Neural cell (in vitro differentiated cells): ENCODE measurements at regions not wholly inside any gene's neighbourhood (a gene's known extent, or its start where the extent isn't known, plus 50 kb on each side); places are given as distances from the start of the nearest gene placed in this dataset.

ENCODE experiments used
- H2AFZ ChIP-seq: fragments of 200-600, 300-800 bp; sonication (generic), shearing (Covaris generic); 2 replicates; pipeline ENCODE4 v1.6.0; 2014; ENCODE audit warnings: low read depth, mild to moderate bottlenecking, antibody characterized with exemption, low read length, moderate library complexity
- H3F3A ChIP-seq: fragments of 200-600 bp; shearing (Covaris generic); 2 replicates; pipeline ENCODE4 v1.6.1; 2016; ENCODE audit warnings: mild to moderate bottlenecking, moderate library complexity, mixed read lengths, antibody characterized with exemption, low read length; ENCODE audit not compliant: insufficient read depth, poor library complexity, severe bottlenecking
- H3K27ac ChIP-seq: fragments of 200-600, 300-800 bp; sonication (generic), shearing (Covaris generic); 2 replicates; pipeline ENCODE4 v1.5.1; 2014; ENCODE audit warnings: mild to moderate bottlenecking, low read length, moderate library complexity
- H3K27me3 ChIP-seq: fragments of 300-800, 200-600 bp; sonication (generic), shearing (Covaris generic); 2 replicates; pipeline ENCODE4 v1.6.0; 2014; ENCODE audit warnings: mild to moderate bottlenecking, low read depth, low read length, moderate library complexity; ENCODE audit not compliant: insufficient read depth
- H3K36me3 ChIP-seq: fragments of 300-800, 200-600 bp; sonication (generic), shearing (Covaris generic); 2 replicates; pipeline ENCODE4 v1.5.1; 2014; ENCODE audit warnings: mild to moderate bottlenecking, antibody characterized with exemption, low read length, moderate library complexity; ENCODE audit not compliant: insufficient read depth
- H3K4me2 ChIP-seq: fragments of 300-800, 200-600 bp; sonication (generic), shearing (Covaris generic); 2 replicates; pipeline ENCODE4 v1.6.0; 2014; ENCODE audit warnings: mild to moderate bottlenecking, low read length
- H3K4me3 ChIP-seq: fragments of 300-800, 200-600 bp; sonication (generic), shearing (Covaris generic); 2 replicates; pipeline ENCODE4 v1.5.1; 2014; ENCODE audit warnings: mild to moderate bottlenecking, low read length, moderate library complexity
- H3K79me2 ChIP-seq: fragments of 200-600 bp; shearing (Covaris generic); replicated peaks from 2 replicates; pipeline ENCODE4 v1.6.0; 2014; ENCODE audit warnings: mild to moderate bottlenecking, low read length, moderate library complexity; ENCODE audit not compliant: insufficient read depth
- H3K9ac ChIP-seq: fragments of 300-800, 200-600 bp; sonication (generic), shearing (Covaris generic); 2 replicates; pipeline ENCODE4 v1.6.1; 2016; ENCODE audit warnings: mild to moderate bottlenecking, low read length, mixed read lengths
- H3K9me2 ChIP-seq: fragments of 200-600 bp; shearing (Covaris generic); 2 replicates; pipeline ENCODE4 v1.6.1; 2016; ENCODE audit warnings: mild to moderate bottlenecking, low read length, mixed read lengths; ENCODE audit not compliant: insufficient read depth
- H3K9me3 ChIP-seq: fragments of 200-600, 300-800 bp; sonication (generic), shearing (Covaris generic); 2 replicates; pipeline ENCODE4 v1.6.1; 2016; ENCODE audit warnings: mild to moderate bottlenecking, mixed run types, low read length, moderate library complexity, mixed read lengths
- H4K20me1 ChIP-seq: fragments of 200-600 bp; shearing (Covaris generic); 2 replicates; pipeline ENCODE4 v1.6.1; 2016; ENCODE audit warnings: mild to moderate bottlenecking, mixed run types; ENCODE audit not compliant: insufficient read depth
- EP300 ChIP-seq: fragments of 450-650 bp; conservative IDR thresholded peaks from 2 replicates; pipeline ENCODE4 v1.6.1; 2014; ENCODE audit warnings: antibody characterized with exemption, mild to moderate bottlenecking, moderate library complexity; ENCODE audit not compliant: poor library complexity, severe bottlenecking
- EZH2 ChIP-seq: fragments of 200-600, 300-800 bp; shearing (Covaris generic), sonication (generic); IDR thresholded peaks from 2 replicates; pipeline ENCODE4 v1.6.1; 2014; ENCODE audit warnings: antibody characterized with exemption, low read length, borderline replicate concordance, mild to moderate bottlenecking; ENCODE audit not compliant: insufficient read depth, poor library complexity, severe bottlenecking
- MXI1 ChIP-seq: fragments of 450-650 bp; conservative IDR thresholded peaks from 2 replicates; pipeline ENCODE4 v1.6.1; 2014; ENCODE audit warnings: antibody characterized with exemption, mild to moderate bottlenecking; ENCODE audit not compliant: poor library complexity, severe bottlenecking
- POLR2AphosphoS5 ChIP-seq: IDR thresholded peaks from 2 replicates; pipeline ENCODE4 v1.6.1; 2012
- RAD21 ChIP-seq: fragments of 450-650 bp; conservative IDR thresholded peaks from 2 replicates; pipeline ENCODE4 v1.6.1; 2014; ENCODE audit warnings: antibody characterized with exemption, mild to moderate bottlenecking, moderate library complexity
- REST ChIP-seq: IDR thresholded peaks from 2 replicates; pipeline ENCODE4 v1.6.1; 2012; ENCODE audit warnings: borderline replicate concordance
- SMC3 ChIP-seq: fragments of 450-650 bp; conservative IDR thresholded peaks from 2 replicates; pipeline ENCODE4 v1.6.1; 2014; ENCODE audit warnings: antibody characterized with exemption, mild to moderate bottlenecking, moderate library complexity; ENCODE audit not compliant: poor library complexity
- TAF1 ChIP-seq: IDR thresholded peaks from 2 replicates; pipeline ENCODE4 v1.6.1; 2012; ENCODE audit warnings: low read depth
- TF ChIP-seq, protein P1 (sequence below): fragments of 450-650 bp; IDR thresholded peaks from 2 replicates; pipeline ENCODE4 v1.5.1; 2014; ENCODE audit warnings: antibody characterized with exemption, mild to moderate bottlenecking, moderate library complexity; ENCODE audit not compliant: poor library complexity, severe bottlenecking

DNA sequence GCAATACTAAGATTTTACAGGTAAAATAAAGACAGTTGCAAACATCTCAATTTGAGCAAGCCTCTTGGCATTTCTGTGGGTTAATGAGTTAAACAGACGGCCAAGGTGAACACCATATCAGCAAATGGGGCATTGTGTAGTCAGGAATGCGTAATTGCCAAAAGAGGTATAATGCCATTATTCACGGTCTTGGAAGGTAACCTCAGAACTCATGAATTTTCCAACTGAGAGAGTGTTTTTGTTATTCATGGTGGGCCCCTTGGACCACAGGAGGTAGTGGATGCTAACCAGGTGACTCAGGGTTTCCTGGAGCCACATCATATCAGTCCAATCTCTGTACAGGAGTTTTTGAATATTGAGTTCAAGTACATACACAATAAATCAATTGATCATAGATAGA lies 368.0 kb upstream of the TECRL start:
- H3K9me3 ChIP-seq: no peaks in the 10 kb centered on the region
- TF ChIP-seq POLR2AphosphoS5 (no peak), SMC3 (no peak), RAD21 (no peak), MXI1 (no peak)
- TF ChIP-seq, protein P1, sequence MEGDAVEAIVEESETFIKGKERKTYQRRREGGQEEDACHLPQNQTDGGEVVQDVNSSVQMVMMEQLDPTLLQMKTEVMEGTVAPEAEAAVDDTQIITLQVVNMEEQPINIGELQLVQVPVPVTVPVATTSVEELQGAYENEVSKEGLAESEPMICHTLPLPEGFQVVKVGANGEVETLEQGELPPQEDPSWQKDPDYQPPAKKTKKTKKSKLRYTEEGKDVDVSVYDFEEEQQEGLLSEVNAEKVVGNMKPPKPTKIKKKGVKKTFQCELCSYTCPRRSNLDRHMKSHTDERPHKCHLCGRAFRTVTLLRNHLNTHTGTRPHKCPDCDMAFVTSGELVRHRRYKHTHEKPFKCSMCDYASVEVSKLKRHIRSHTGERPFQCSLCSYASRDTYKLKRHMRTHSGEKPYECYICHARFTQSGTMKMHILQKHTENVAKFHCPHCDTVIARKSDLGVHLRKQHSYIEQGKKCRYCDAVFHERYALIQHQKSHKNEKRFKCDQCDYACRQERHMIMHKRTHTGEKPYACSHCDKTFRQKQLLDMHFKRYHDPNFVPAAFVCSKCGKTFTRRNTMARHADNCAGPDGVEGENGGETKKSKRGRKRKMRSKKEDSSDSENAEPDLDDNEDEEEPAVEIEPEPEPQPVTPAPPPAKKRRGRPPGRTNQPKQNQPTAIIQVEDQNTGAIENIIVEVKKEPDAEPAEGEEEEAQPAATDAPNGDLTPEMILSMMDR: no peak
- H3K9me2 ChIP-seq: no peaks in the 10 kb centered on the region
- no peaks in the 10 kb centered on the region for H3K36me3 ChIP-seq
- H4K20me1 ChIP-seq: no peaks in the 10 kb centered on the region
- no peak overlapping the region for H3K4me2 ChIP-seq
- no peaks in the 10 kb centered on the region for H3K79me2 ChIP-seq
- H3K27me3 ChIP-seq: no peaks in the 10 kb centered on the region
- no peak overlapping the region for H2AFZ ChIP-seq
- no peak overlapping the region for H3K4me3 ChIP-seq
- no peaks in the 10 kb centered on the region for H3F3A ChIP-seq
- H3K27ac ChIP-seq: no peak overlapping the region
- H3K9ac ChIP-seq: no peak overlapping the region

GRCh38 chr4:64776820-64777219 lies 367.6 kb upstream of the TECRL start:
- no peaks in the 10 kb centered on the region for H3K27me3 ChIP-seq
- H3K79me2 ChIP-seq: no peaks in the 10 kb centered on the region
- H4K20me1 ChIP-seq: no peaks in the 10 kb centered on the region
- H3K4me3 ChIP-seq: no peak overlapping the region
- no peaks in the 10 kb centered on the region for H3F3A ChIP-seq
- H3K4me2 ChIP-seq: no peak overlapping the region
- no peaks in the 10 kb centered on the region for H3K36me3 ChIP-seq
- no peaks in the 10 kb centered on the region for H3K9me3 ChIP-seq
- H3K27ac ChIP-seq: no peak overlapping the region
- H2AFZ ChIP-seq: no peak overlapping the region
- TF ChIP-seq POLR2AphosphoS5 (no peak), TAF1 (no peak), MXI1 (no peak), EZH2 (no peak), REST (no peak), RAD21 (no peak), SMC3 (no peak), EP300 (no peak)
- TF ChIP-seq, protein P1: no peak
- H3K9me2 ChIP-seq: no peaks in the 10 kb centered on the region
- no peak overlapping the region for H3K9ac ChIP-seq
